ENCODE measurements at regions not wholly inside any gene's neighbourhood (a gene's known extent, or its start where the extent isn't known, plus 50 kb on each side); places are given as distances from the start of the nearest gene placed in this dataset.

GRCh38 chr7:25314731-25315267, 86.5 kb upstream of the NPVF start:
- DNase-seq (ENCODE audit: low spot score) = no peak

- no peak for DNase-seq (ENCODE audit: low spot score)
Measured at GRCh38 chr7:25316366-25316765, 88.1 kb upstream of the NPVF start.

- DNase-seq (ENCODE audit: low spot score) = no peak
Measured at GRCh38 chr7:25318047-25318446, 89.8 kb upstream of the NPVF start.

GRCh38 chr7:25319707-25320106, 91.4 kb upstream of the NPVF start:
- DNase-seq (ENCODE audit: low spot score) = no peak

GRCh38 chr7:25320791-25321190, 92.5 kb upstream of the NPVF start:
- no peak for DNase-seq (ENCODE audit: low spot score)

- no peak for DNase-seq (ENCODE audit: low spot score)
Measured at GRCh38 chr7:25321424-25321823, 93.1 kb upstream of the NPVF start.

GRCh38 chr7:25322473-25322872, 94.2 kb upstream of the NPVF start:
- DNase-seq (ENCODE audit: low spot score) = no peak

GRCh38 chr7:25325186-25325757, 97.0 kb upstream of the NPVF start:
- no peak for DNase-seq (ENCODE audit: low spot score)

DNA sequence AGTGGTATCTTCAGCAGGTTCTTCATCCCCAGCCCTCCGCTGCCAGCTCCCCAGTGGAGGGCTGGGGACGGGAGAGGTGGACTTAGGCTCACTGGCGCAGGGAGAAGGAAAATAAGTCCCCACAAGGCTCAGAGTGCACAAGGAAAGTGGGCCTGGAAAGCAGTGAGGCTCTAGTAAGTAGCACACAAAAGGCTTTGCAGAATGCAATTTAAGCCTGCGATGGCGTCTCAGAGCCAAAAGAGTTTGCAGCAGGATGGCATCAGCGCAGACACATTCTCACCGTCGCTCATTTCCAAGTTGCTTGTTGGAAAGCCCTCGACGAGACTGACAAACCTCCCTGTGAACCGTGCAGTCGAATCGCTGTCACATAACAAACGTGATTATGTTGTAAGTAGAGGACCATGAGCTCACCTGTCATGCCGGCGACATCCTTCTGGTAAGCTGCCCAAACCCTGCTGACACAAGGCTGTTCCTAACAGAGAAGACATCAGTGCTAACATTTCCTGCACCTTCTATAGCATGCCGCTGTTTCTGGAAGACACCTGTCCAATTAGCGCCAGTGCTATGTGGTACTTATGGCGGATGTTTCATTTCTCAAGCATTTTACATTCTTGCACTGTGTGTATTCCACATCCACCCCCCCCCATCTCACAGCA, 98.3 kb upstream of the NPVF start:
- DNase-seq (ENCODE audit: low spot score) = no peak

DNA sequence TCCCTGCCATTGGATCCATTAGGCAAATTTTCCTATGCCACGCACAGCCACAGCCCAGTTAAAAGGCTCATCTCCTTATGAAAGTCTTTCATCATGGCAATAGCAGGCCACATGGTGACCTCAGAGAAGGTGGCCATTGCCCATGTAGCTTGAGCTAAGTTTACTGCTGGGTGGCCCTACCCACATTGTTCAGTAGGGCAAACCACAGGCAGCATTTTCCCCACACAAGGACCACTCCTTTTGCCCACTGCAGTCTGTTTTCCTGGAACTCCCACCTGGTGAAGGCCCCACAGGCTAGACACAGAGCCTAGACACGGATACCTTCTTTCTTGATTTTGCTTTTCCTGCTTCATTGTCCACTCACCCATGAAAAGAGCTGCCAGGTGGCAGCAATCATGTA, 101.5 kb upstream of the NPVF start:
- DNase-seq (ENCODE audit: low spot score) = no peak

- no peak for DNase-seq (ENCODE audit: low spot score)
Measured at GRCh38 chr7:25333296-25333928, 105.1 kb upstream of the NPVF start.

DNA sequence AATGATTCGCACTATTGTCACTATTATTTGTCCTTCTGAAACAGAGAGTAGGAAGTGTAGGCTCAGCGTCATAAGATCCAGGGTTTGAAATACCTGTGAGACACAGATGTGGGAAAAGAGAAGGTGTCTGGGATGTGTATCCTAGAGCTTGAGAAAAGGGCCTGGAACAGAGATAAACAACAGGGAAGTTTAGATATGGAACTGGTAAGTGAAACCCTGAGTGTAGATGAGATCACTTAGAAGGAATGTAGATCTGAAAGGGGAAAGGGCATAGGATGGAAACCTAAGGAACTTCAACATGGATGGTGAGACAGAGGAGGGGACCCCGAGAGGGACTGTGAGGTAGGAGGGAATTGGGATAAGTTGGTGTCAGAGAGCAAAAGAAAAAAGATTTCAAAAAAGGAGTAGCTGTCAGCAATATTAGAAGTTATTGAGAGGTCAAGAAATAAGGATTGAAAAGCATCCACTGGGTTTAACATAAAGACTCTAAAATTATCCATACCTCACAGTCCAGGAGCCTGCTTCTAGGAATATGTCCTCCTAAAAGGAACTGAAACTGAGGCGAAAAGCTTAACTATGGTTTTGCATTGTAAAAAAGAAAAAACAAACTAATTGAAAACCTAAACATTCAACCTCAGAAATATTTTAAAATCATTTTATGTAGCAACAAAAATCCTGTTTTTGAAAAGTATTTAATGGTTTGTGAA, 119.2 kb upstream of the NPVF start:
- DNase-seq (ENCODE audit: low spot score) = no peak

DNA sequence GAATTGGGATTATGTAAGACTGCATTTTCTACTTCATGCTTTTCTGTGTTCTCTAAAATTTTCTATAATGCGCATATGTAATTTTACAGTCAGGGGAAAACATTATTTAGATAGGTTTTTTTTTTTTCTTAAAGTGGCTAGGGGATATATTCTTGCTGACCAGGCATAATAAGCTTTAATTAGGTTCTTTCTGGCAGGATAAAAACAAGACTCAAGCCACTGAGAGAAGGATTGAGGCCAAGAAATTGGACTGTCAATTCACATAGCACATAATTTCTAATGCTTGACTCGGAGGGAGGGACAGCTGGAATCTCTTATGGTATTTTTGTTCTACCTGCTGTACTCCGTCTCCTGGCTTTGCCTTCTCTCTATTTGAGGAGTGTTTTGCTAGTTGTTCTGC, 119.8 kb upstream of the NPVF start:
- no peak for DNase-seq (ENCODE audit: low spot score)

DNA sequence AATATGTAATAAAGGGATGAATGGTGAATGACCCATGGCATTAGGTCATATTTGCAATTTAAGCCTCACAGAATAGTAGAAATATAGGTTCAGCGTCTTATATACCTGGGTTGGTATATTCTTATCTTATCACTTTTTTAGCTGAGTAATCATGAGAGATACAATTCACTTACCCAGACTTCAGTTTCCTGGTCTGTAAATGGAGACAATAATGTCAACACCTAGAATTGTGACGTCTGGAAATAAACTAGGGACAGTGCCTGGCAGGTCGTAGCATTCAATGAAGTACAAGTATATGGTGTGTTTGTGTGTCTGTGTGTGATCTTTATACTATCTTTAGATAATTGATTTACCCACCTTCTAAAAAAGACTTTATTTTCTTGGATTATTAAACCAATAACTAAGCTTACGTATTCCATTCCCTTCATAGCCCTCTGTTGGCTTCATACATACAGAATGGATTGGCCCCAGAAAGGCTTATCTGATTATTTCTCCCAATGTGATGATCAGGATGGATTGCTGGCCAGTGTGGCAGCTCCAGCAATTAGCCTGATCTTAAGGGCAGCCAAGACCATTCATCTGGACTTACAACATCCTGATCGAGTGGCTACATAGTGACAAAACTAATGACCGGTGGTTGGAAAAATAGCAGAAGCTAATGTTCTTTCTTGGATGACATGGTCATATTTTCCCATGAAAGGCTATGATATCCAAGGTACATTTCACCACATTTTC, 121.2 kb upstream of the NPVF start:
- DNase-seq (ENCODE audit: low spot score) = no peak

DNA sequence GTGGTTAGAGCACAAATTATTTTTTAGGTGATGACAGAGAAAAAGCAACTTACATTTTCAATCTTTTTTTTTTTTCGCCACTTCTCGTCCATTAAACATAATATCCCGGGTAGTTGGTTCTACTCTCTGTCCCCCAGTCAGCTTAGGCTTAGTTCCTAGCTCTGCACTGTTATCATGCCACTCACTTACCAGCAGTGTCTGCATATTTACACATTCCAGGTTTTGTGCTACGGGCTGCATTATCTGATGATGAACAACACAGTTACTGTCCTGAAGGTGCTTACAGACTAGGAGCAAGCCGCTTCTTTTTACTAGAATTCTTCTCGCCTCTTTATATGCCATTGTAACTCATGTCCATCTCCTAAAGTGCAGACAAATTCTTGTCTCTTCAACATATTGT, 121.8 kb upstream of the NPVF start:
- DNase-seq (ENCODE audit: low spot score) = no peak

DNA sequence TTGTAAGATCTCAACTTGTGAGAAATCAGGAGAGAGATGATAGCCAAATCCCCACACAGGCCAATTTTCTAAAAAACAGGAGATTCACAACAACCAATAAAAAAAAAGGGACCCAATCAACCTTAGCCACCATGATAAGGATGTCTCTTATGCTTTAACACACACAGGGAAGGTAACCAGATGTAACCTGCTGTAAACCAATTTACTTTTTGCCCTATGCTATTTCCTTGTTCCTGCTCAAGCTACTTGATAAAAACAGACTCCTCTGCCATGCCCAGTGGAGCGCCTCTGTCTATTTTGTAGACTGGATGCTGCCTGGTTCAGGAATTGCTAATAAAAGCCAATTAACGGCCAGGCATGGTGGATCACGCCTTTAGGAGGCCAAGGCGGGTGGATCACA, 123.5 kb upstream of the NPVF start:
- no peak for DNase-seq (ENCODE audit: low spot score)

DNA sequence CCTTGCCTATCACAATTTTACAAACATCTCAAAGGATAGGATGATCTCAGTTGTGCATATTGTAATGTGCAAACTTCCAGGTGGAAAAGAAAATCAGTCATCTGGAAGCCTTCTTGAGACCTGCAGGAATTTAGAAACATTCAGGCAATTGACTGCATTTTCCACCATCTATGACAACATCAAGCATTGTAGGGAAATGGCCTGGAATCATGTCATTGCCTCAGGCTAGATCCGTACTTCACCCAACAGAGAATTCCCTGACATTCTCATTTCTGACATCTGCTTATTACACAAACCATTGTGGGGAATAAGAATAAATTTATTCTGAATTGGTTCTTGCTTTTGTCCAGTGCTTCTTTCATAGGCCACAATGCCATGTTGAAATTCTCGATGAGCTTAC, 124.9 kb upstream of the NPVF start:
- no peak for DNase-seq (ENCODE audit: low spot score)

GRCh38 chr7:25353732-25354131, 125.4 kb upstream of the NPVF start:
- DNase-seq (ENCODE audit: low spot score) = no peak

DNA sequence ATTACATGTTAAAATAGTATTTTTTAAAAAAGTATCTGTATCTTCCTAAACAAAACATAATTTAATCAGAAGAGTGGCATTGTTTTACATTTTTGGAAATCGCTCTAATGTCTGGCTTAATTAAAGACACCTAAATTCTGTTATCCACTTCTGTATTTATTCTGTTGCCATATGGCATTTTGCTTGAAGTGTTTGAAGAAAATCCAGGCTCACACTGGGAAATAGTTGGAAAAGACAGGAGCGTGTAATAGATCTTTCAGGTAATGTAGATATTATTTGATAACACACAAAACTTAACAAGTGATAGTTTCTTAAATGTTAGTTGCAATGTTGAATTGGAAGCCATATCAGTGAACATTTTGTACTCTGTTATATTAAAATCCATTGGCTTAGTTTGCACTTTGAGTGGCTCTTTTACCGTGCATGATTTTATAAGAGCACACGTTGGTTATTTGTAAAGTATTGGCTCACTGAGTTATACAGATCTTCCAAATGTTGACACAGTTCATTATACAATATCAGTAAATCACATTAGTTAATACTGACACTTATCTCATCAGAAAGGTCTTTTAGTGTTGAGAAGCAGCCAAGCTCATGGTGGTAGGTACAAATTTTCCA, 128.4 kb upstream of the NPVF start:
- no peak for DNase-seq (ENCODE audit: low spot score)

DNA sequence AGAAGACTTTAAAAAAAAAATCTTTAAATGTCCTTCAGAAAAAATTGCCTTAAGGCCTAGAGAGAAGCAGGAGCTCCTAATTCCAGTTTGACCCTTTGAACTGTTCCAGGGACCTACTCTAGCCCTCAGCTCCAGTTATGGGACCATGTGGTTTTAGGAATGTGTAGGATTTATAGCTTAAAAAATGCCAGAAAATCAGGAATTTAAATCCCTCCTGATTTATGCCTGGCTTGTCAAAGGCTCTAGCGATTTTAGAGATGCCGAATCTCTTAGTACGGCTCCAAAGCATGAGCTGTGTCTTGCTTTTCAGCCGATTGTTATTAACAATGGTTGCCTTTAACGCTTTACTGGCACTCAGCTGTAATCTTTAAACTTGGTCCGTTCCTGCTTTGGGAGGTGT, 130.6 kb upstream of the NPVF start:
- DNase-seq (ENCODE audit: low spot score) = no peak

GRCh38 chr7:25359471-25360059, 131.3 kb upstream of the NPVF start:
- no peak for DNase-seq (ENCODE audit: low spot score)

Data from CD4-positive, alpha-beta T cell treated with Interleukin-6 at 100 ng/mL for 8 hours (primary cell).